COLO668 (cell line): ENCODE measurements at regions not wholly inside any gene's neighbourhood (a gene's known extent, or its start where the extent isn't known, plus 50 kb on each side); places are given as distances from the start of the nearest gene placed in this dataset.

Experiments
- DNase-seq: peaks from one replicate; lab custom pipeline; 2025; ENCODE audit not compliant: unreplicated experiment; lab: John Stamatoyannopoulos, UW

DNA sequence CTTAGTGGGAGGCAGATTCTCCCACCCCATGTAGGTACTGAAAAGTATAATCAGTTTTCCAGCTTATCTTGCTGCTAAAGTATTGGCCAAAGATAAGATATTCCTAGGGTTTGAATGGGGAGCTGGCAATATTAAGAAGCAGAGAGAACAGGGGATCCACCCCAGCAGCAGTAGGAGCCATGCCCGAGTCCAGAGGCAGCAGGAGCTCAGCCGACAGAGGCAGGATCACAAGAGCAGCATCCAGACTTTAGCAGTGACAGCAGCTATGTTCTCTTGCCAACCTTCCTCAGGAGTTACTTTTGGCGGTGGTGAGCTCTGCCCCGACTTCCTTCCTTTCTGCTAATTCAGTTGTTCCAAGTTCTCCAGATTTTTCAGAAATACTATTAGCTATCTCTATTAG lies 224.5 kb downstream of the GADD45G start:
- DNase-seq = no peak

DNA sequence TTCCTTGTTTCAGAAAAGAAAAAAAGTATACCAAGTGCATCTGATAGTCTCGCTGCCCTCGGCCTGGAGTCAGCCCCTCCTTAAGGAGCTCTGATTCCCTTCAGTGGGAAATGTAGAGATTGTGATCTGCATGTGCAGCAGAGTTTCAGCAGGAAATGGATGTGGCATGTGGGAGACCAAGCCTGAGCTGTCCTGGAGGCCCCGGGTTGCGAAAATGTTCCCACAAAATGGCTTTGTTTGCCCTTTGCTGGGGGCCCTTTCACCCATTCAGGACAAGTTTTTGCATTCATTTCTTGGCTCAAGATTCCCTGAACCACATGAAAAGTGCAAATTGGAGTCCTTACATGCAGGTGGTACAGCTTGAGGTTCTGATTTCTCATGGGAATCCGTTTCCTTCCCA lies 230.9 kb downstream of the GADD45G start:
- no peak for DNase-seq

DNA sequence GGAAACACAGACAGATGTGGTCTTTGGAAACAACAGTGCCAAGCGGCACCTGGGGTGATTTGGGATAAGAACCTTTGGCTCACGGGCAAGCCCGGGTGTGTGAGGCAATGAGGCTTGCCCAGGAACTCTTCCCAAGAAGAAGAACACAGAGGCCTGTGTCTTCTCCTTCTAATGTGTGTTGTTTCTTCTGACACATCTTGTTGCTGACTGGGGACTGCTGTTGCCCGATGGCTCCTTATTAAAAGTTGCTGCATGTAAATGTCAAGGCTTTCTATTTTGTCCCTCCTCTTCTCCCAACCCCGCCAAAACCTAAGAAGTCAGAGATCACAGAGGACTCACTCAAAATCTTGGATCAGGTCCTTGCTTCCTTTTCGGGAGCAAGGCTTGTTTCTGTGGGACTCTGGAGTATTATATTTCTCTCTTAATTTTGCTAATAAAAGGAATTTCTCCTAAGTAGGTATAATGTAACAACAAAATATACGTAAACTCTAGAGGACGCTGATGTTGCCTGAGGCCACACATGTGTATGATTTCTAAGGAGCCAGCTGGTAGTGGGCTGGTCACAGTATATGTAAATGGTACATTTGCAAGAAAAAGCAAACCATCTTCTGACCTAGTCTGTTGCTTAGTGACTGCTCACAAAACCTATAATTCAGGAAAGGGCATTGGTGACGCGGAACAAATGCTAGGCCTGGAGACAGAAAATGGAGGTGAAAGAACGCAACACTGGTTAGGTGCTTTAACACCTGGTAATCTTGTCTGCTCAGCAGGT lies 232.5 kb downstream of the GADD45G start:
- no peak for DNase-seq

DNA sequence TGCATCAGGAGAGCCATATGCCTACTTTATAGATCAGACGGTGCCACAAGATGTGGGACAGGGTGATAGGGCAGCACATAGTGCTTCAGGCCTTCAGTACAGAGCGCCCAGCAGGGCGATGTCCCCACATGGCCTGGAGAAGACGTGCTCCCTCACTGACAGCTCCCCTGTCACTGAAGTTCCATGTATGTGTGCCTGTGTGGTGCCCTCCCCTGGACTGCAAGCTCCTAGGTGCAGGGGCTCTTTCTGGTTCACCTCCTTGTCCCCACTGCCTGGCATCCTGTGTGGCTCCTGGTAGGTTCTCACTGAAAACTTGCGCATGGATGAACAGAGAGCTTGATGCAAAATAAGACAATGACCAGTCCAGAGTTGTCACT lies 233.1 kb downstream of the GADD45G start:
- no peak for DNase-seq

DNA sequence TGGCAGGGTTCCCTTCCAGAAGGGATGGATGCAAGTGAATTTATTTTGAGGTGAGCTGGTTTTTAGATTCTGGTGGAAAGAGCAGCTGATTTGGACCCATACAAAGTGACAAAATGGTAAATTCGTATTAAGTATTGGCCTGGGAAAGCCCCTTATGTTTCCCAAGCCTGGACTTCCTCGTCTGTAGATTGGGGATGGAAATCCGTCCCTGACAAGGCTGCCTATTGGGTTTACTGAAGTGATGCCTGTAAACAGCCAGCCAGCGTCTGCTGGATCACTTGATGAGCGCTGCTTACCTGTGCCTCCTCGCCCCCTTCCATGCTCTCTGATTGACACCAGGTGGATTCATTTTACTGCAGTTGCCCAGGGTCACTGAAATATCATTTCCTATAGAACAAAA lies 233.8 kb downstream of the GADD45G start:
- no peak for DNase-seq

DNA sequence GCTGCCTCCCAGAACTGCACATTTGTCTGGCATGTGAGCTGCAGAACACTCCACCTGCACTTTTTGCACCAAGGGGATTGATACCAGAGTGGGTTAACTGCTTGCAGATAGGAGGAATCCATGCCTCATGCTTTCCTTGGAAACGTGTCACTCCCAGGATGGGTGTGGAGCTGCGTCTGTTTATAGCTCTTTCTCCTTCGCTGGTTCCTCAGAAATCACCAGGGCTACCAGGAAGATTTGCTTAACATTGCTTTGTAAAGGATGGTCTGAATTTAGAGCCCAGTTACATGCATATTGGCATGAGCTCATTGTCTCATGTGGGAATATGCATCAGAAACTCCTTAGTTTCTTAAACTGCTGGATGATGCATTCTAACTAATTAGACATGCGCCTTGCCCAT lies 234.6 kb downstream of the GADD45G start:
- DNase-seq = no peak

DNA sequence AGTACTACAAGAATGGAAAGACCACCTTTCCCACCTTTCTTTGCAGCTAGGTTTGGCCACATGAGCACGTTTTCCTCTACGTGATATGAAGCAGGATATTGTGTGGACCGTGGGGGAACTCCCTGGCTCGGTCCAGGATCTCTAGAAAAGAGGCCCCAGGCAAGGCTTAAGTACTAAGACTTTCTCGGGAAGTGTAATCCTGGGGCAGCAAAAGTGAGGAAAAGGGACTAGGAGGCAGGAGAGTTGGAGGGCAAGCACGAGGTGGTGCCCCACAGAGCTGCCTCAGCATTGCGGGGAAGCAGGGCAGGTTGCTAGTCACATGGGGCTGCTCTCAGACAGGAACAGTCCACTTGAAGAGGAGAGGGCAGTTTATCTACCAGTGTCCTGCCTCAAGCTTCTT lies 235.1 kb downstream of the GADD45G start:
- no peak for DNase-seq

DNA sequence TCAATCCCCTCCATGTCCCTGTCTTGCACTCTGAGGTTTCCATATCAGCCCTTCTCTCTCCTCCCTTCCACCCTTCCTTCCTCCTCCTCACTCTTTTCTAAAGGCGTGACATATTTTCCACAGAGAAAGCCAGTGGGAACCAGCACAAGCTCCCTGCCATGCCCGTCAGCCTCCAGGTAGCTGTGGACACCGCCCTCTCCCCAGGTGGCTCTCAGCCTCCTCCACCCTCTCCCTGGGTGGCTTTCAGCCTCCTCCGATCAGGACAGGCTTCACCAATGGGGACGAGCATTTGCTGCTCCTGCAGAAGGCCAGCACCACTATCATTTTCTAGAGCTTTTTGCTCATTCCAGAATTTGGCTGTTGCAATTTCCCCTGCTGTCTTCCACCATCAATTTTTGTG lies 236.6 kb downstream of the GADD45G start:
- DNase-seq = no peak

DNA sequence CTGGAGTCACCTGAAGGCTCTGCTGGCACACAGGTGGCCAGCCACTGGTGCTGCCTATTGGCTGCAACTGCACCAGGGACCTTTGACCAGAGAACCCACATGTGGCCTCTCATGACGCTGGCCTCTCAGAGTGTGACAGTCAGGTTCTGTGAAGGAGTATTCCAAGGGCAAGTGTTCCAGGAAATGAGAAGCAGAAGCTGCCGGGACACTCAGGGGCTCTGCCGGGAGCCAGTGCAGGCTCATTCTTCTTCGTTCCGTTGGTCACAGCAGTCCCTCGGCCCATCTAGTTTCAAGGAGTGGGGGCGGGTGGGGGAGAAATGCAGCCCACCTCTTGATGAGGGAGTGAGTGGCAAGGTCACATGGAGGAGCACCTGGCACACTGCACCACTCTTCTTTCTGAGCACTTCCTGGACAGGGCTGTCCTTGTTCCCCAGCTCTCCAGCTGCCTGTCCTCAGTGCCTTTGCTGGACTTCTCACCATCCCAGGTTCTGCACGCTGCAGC lies 237.5 kb downstream of the GADD45G start:
- DNase-seq = peak; percentile 24

DNA sequence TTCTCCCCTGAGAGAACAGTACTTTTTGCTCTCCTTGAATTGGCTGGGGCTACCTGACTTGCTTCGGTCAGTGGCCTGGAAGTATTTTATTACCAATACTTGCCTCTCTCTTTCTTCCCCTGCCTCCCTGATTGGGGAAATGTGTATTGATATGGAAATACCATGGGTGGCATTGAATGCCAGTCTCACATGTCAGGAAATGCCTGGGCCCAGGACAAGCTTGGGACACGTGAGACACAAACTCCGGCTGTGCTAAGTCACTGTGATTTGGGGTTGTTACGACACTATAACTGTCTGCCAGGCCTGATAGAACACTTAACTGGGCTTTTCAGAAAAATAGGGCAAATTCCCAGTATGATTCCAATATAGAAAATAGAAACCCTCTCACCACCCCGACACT lies 238.3 kb downstream of the GADD45G start:
- DNase-seq = no peak

DNA sequence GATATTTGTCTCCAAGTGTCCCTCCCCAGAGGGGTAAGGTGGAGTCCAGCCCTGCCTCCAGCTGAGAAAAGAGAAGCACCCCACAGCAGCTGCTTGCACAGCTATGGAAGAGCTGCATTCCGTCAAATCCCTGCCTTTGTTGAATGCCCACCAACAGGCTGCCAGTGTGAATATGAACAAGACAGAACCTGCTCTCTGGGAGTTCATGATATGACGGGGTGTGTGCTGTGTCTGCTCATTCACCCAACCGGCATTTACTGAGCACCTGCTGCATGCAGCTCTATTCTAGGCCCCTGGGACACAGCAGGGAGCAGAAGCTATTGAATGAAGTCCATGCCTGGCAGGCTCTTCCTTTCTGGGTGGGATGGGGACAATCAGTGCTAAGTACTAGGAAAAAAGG lies 238.8 kb downstream of the GADD45G start:
- no peak for DNase-seq

DNA sequence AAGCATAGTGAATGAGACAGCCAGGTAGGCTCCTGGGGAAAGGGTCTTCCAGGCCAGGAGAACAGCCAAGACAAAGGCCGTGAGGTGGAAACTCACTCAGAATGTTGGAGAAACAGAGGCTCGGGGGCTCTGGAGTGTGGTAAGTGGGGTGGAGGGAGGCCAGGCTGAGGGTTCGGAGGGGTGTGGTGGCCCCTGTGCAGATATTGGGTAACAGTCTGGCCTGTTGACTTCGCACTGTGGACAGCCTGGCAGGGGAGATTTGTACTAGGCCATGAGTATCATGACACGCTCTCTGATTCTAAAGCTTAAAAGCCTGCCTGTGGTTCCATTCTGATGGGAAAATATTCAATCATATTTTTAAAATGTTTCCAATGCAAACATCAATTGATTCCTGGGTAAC lies 239.3 kb downstream of the GADD45G start:
- DNase-seq = no peak

DNA sequence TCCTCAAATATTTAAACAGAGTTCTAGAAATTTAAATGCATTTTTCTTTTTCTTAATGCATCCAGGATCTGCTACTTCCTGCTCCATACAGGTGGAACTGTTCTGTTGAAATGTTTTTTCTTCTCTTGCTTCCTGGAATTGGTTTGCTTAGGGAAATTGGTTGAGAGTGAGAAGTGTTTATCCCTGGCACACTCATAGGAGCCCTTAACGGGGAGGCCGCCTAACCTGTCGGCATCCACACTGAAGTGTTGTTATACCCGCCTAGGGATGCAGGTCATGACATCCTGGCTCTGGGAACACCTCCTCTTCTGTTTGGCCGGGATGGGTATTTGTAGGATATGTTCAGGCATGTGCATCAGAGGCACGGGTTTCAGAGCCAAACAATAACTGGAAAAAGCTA lies 239.7 kb downstream of the GADD45G start:
- DNase-seq = peak; percentile 65

DNA sequence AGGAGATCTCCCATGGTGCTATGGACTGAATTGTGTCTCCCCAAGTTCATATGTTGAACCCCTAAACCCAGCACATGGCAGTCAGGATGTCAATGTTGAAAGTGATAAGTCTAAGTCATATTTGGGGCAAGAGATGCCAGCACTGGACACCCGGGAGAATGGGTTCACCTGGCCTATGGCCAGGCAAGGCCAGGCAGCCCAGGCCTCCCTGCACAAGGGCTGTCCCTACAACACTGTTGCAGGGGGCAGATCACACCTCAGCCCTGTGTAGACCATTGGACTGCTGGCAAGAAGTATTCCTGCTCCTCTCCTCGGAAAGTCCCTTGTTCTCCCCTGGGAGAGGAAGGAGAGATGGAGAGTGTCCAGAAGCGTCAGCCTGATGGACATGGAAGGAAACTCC lies 240.5 kb downstream of the GADD45G start:
- no peak for DNase-seq

DNA sequence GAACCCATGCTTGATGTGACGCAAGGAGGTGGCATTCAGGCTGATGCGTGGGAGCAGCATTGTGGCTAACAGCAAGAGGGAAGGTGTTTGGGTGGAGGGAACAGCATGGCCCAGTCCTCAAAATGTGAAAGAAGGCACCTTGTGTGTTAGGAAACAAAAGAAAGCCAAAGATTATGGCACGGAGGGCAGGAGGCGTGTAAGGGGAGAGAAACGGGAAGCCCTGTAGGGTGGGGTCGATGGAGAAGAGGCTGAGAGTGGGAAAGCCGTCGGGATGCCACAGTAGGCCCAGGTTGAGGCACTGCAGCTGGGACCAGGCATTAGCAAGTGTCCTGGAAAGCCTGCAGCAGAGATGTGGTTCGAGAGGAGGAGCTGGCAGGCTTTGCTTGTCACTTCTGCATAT lies 241.1 kb downstream of the GADD45G start:
- DNase-seq = no peak

DNA sequence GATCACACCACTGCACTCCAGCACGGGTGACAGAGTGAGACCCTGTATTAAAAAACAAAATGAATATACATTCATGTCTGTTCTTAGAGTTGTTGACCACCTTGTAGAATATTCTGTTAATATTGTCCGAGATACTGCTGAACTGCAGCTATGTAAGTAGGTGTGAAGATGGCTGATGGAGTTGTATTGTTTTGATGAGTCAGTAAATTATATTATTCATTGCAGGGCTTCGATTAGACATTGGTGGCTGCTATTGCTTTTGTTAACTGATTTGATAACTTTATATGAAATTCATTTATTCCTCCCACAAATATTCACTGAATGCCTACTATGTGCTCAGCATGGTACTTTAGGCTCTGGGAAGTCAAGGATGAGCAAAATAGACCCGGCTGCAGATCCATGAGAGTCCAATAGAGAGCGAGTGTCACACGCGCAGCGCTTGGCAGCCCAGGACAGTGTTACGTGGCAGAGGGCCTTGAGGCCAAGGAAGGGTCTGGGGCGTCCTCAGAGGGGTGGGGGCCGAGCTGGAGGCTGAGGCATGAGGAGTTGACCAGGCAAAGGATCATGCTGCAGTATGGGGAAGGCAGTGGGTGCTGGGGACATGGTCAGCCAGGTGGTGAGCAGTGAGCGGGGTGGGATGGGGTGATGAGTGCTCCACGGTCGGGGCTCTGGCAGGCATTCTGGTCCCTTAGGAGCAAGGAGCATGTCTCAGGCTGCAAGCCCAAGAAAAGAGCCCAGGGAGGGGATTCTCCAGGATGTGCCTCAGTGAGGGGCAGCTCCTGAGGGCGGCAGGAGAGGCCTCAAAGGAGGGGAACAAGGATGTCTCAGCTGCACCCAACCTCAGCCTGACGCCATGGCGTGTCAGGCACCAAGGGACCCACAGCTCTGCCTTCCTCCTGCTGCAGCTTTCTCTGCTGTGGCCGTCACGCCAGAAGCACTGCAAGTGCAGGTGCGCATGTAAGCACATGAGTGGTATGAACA lies 243.5 kb downstream of the GADD45G start:
- DNase-seq = no peak

DNA sequence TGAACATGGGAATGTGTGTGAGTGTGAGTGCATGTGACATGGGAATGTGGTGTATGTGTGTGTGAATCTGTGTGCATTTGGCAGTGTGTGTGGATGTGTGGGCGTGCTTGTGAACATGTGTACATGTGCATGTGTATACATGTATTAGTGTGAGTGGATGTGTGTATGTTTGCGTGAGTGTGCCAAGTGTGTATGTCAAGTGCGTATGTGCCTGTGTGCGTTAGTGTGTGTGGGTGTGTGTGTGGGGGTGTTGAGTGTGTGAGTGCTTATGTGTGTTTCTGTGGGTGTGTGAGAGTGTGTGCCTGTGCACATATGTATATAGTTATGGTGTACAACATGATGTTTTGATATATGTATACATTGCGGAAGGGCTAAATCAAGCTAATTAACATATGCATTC lies 244.3 kb downstream of the GADD45G start:
- DNase-seq = no peak

DNA sequence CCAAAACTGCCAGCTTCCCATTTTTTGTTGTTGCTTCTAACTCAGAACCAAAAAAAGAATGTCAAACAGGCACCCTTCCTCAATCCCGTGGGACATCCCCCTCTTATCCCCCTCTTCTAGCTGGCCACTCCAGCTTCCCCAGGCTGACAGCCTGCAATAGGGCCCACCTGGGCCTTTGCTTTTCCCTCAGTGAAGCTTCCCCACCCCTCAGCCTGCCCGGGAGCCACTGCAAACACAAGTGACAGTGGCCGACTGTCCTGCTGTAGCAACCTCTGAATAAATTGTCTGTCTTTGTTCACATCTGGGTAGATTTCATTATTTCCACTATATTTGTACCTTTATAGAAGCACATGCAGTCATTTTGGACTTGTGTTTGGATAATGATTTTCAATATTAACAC lies 245.3 kb downstream of the GADD45G start:
- peak; percentile 31 for DNase-seq

DNA sequence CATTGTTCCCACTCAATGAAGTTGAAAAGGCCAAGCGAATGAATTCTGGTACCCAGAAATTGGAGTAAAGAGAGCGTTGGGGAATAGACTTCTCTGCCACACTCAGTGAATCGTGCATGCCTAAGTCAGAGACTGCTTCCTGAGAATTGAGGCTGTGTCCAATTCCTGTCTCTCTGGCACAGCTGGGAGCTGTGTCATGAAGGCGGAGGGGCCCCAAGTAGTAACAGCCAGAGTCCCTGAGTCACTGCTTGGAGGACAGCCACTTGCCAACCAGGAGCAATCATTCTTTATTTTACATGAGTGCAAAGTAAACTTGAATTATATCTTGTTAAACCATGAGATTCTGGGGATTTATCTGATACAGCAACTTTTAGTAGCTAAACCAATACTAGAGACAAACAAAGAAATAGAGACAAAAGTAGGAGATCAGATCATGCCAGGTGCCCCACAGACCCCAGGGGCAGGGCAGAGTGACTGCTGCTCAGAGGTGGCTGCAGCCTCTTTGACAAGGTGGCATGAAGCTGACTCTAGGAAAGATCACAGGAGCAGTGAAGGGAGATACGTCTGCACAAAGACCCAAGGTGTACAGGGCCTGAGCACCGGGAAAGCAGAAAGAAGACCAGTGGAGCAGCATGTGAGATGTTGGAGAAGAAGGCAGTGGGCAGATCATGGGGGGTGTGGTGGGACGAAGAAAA lies 246.0 kb downstream of the GADD45G start:
- DNase-seq = peak; percentile 27

DNA sequence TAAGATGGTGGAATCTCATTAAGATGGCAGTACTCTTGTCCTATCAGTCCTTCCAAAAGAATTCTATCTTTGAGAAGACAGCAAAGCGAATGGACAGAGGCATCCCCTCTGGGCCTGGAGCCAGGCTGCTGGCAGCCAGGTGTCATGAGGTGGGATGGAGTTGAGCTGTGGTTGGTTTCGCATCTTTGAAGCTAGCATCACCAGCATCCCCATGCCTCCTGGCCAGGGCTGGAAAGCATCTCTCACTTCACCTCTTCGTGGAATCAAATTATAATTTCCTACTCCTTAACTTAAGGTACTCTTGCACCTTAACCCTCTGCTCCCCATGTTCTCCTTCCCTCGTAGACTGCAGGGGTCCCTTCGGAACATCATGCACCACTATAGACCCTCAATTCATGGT lies 248.3 kb downstream of the GADD45G start:
- DNase-seq = no peak

DNA sequence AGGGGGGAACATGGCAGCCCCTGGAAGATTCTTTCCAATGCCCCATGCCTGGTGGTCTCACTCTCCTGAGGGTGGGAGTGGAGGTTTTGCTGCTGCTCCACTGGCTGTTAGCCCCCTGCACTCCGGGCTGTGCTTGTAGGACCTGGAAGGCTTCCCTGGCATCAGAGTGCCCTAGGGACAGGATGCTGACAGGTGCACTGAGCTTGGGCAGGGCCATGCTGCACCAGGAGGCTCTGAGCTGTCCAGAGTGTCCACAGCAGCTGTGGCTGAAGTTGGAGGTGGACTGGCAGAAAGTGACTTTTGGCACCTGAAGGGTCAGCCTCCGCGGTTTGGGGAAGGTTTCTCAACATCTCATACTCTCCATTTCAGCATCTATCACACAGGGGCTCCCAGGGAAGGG lies 249.1 kb downstream of the GADD45G start:
- DNase-seq = no peak
